Skeletal muscle tissue (tissue), 3 donors: ENCODE measurements at regions not wholly inside any gene's neighbourhood (a gene's known extent, or its start where the extent isn't known, plus 50 kb on each side); places are given as distances from the start of the nearest gene placed in this dataset.

Experiments used
- H3K27ac ChIP-seq: one replicate; pipeline ENCODE4 v1.7.0; 2013; ENCODE audit warnings: mild to moderate bottlenecking, low read depth, low read length, inconsistent platforms
- H3K27me3 ChIP-seq, 3 donors: one replicate each; pipeline ENCODE4 v1.7.0; 2013; ENCODE audit warnings: low read length in 3 of 3; ENCODE audit not compliant: control insufficient read depth in 3 of 3, insufficient read depth in 3 of 3
- H3K36me3 ChIP-seq, 3 donors: one replicate each; pipeline ENCODE4 v1.7.0; 2013; ENCODE audit warnings: low read length in 3 of 3; ENCODE audit not compliant: control insufficient read depth in 3 of 3, insufficient read depth in 3 of 3
- H3K4me1 ChIP-seq, 3 donors: one replicate each; pipeline ENCODE4 v1.7.0; 2013; ENCODE audit warnings: low read length in 3 of 3, mild to moderate bottlenecking in 3 of 3; ENCODE audit not compliant: control insufficient read depth in 3 of 3, insufficient read depth in 3 of 3
- H3K4me3 ChIP-seq, 3 donors: one replicate each; pipeline ENCODE4 v1.7.0; 2013; ENCODE audit warnings: low read length in 3 of 3
- H3K9ac ChIP-seq, 3 donors: one replicate each; pipeline ENCODE4 v1.7.0; 2013; ENCODE audit warnings: low read length in 3 of 3, mild to moderate bottlenecking in 3 of 3, moderate library complexity in 2 of 3, low read depth in 1 of 3
- H3K9me3 ChIP-seq, 3 donors: one replicate each; pipeline ENCODE4 v1.7.0; 2013; ENCODE audit warnings: low read length in 3 of 3; ENCODE audit not compliant: control insufficient read depth in 3 of 3
- donor health status: Osteomylitis.

DNA sequence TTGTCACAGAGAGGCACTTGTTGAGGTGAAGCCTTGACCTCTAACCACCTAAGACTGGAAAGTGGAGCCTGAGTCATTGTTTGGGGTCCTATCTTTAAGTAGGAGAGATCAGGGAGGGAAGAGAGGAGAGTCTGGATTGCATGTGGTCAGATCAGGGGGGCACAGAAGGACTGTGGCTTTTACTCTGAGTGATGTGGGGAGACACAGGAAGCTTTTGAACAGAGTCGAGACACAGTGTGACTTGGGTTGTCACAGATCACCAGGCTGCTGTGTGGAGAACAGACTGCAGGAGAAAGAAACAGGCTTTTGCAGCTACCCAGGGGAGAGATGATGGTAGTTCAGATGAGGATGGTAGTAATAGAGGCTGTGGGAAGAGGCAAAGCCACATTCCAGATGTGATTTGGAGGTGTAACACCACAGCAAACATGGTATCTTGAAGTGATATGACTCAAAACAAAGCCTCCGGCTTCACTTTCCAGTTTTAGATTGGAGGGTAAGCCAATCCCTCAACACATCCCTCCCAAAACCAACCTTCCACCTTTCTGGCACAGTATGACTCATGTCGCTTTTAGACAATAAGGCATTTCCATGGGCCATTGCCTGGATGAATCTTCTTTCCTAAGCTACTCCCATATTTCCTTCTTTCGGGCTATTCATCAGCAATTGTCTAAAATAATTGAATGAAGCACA is 125.8 kb upstream of the SLC44A3 start:
- Histone ChIP-seq H3K4me3 (no peak overlapping the region), H3K9me3 (peaks cover 0 to 2% (median 2%) of the 10 kb centered on the region in 3 donors), H3K4me1 (no peaks in the 10 kb centered on the region)

DNA sequence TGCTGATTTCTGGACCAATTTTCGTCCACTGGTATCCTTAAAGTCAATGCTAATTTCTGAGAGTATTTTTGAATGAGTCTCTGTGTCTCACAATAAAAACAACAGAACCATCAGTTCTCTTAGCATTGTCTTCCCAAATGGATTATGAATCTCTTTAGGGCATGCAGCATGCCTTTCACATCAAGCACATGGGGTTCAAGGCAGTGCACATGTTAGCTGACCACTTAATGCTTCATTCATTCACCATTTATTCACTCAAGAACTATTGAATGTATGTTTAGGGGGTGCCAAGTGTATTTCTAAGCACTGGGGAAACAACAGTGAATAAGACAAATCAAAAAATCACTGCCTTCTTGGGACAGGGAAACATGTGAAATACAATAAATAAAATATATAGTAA is 126.7 kb upstream of the SLC44A3 start:
- Histone ChIP-seq H3K9ac (no peak overlapping the region), H3K9me3 (peaks cover 0 to 2% (median 2%) of the 10 kb centered on the region in 3 donors), H3K4me3 (no peak overlapping the region), H3K27ac (no peak overlapping the region), H3K27me3 (no peaks in the 10 kb centered on the region), H3K36me3 (no peaks in the 10 kb centered on the region), H3K4me1 (peaks cover 0 to 2% (median 0%) of the 10 kb centered on the region in 3 donors)

More for the DNA sequence above, 125.8 kb upstream of the SLC44A3 start:
- Histone ChIP-seq H3K27me3 (no peaks in the 10 kb centered on the region), H3K27ac (no peak overlapping the region), H3K9ac (no peak overlapping the region), H3K36me3 (no peaks in the 10 kb centered on the region)

DNA sequence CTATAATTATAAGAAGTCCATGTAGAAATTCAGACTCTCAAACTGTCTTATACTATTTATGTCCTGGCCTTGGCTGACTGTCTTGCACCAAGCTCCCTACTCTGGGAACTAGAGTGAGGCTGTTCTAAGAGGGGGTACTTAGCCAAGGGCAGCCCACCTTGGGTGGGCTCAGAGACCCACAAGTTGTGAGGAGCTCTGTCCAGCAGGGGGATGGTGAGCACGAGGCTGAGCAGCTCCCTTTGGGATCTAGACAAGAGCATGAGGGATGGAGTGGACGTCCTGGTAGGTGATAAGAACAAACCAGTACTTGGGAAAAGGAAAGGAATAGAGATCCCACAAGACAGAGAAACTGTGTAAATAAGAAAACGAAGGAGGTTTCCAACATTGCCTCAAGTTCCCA is 127.1 kb upstream of the SLC44A3 start:
- H3K4me3 ChIP-seq, result no peak overlapping the region
- H3K27ac ChIP-seq, result no peak overlapping the region
- H3K27me3 ChIP-seq, result no peaks in the 10 kb centered on the region
- no peaks in the 10 kb centered on the region for H3K36me3 ChIP-seq
- H3K9me3 ChIP-seq, result peaks cover 0 to 2% (median 2%) of the 10 kb centered on the region in 3 donors
- H3K9ac ChIP-seq, result no peak overlapping the region
- peaks cover 0 to 2% (median 0%) of the 10 kb centered on the region in 3 donors for H3K4me1 ChIP-seq

DNA sequence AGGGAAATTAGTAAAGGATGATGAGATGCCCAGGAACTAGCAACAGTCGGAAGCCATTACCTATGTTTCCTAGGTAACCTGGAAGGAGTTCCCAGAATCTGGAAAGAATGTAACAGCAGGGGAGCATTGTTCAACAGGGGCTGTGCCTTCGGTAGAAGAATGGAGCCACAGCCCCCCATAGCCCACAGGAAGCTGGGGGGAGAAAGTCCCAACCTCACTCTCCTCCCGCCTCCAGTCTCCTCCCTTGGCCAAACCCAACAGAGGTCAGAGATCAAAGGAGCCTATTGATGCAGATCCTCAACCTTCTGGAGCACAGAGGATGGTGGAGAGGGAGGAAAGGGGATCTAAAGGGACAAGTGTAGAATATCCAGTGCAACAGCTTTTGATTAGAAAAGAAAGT is 131.5 kb upstream of the SLC44A3 start:
- no peaks in the 10 kb centered on the region for H3K27me3 ChIP-seq
- peaks cover 0 to 2% (median 0%) of the 10 kb centered on the region in 3 donors for H3K9me3 ChIP-seq
- H3K9ac ChIP-seq, result no peak overlapping the region
- H3K4me3 ChIP-seq, result no peak overlapping the region
- H3K27ac ChIP-seq, result no peak overlapping the region
- H3K36me3 ChIP-seq, result no peaks in the 10 kb centered on the region
- H3K4me1 ChIP-seq, result peaks cover 0 to 2% (median 0%) of the 10 kb centered on the region in 3 donors

DNA sequence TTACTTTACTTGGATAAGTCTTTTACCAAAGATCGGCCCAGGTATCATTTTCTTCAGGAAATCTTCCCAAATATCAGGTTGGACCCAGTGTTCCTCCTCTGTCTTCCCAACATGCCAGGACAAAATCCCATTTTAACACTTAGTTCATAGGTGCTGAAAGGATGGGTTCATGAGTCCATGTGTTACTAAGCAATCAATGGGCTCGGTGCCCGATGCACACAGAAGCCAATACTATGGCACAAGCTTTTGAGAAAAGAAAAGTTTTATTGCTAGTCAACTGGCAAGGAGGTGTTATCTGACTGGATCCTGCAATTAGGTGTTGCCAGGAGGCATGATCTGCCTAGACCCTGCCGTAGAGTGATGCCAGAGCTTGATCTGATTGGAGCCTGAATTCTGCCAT is 133.3 kb upstream of the SLC44A3 start:
- H3K27ac ChIP-seq, result no peak overlapping the region
- no peaks in the 10 kb centered on the region for H3K27me3 ChIP-seq
- H3K36me3 ChIP-seq, result no peaks in the 10 kb centered on the region
- peaks cover 0 to 2% (median 0%) of the 10 kb centered on the region in 3 donors for H3K9me3 ChIP-seq
- no peak overlapping the region for H3K9ac ChIP-seq
- H3K4me3 ChIP-seq, result no peak overlapping the region
- H3K4me1 ChIP-seq, result peaks cover 0 to 2% (median 0%) of the 10 kb centered on the region in 3 donors

DNA sequence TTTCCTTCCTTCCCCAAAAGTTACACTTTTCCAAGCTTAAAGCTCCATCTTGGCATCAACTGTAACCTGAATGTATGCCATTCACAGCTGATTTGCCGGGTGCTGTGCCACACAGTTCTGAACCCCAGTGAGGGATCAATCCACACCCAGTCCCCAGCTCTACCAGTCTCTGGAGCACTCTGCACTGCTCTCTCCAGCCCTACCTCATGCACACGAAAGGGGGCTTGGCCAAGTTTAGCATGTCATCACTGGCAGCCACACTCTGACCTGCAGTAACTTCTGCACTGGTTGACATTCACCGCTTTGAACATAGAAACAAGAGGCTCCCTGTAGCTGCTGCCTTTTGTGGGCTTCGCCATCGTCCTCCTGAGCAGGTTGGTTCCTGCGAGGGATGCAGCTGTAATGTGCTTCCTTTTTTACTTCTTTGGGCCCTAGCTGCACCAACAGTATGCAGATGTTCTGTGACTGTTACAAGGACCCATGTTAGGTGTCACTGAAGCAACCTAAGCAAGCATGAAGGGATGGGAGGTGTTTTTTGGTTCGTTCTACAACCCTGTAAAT is 135.4 kb upstream of the SLC44A3 start:
- Histone ChIP-seq H3K4me3 (no peak overlapping the region), H3K27ac (no peak overlapping the region), H3K9me3 (peaks cover 0 to 2% (median 0%) of the 10 kb centered on the region in 3 donors), H3K27me3 (peaks cover 0 to 3% (median 0%) of the 10 kb centered on the region in 3 donors), H3K4me1 (peaks cover 0 to 2% (median 0%) of the 10 kb centered on the region in 3 donors), H3K36me3 (no peaks in the 10 kb centered on the region), H3K9ac (no peak overlapping the region)

DNA sequence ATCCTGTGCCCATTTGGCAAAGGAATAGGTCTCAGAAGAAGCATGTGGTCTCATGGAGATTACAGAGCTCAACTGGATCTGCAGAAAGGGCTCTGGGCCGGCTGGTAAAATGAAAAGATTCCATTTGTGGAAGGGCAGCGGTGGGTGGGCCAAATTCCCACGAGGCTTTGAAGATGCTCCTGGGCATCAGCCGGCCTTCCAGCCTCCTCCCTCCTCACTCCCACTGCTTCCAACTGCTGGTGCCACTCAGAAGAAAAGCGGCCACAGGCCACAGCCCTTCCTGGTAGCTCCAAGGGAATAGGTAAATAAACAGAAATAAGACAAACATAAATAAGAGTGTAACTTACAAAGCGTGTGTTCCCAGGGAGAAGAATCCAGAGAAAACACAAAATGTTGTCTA is 136.3 kb upstream of the SLC44A3 start:
- no peak overlapping the region for H3K9ac ChIP-seq
- no peak overlapping the region for H3K27ac ChIP-seq
- H3K4me1 ChIP-seq, result peaks cover 0 to 2% (median 1%) of the 10 kb centered on the region in 3 donors
- H3K9me3 ChIP-seq, result peaks cover 0 to 2% (median 0%) of the 10 kb centered on the region in 3 donors
- H3K4me3 ChIP-seq, result no peak overlapping the region
- no peaks in the 10 kb centered on the region for H3K36me3 ChIP-seq
- H3K27me3 ChIP-seq, result peaks cover 0 to 5% (median 0%) of the 10 kb centered on the region in 3 donors

DNA sequence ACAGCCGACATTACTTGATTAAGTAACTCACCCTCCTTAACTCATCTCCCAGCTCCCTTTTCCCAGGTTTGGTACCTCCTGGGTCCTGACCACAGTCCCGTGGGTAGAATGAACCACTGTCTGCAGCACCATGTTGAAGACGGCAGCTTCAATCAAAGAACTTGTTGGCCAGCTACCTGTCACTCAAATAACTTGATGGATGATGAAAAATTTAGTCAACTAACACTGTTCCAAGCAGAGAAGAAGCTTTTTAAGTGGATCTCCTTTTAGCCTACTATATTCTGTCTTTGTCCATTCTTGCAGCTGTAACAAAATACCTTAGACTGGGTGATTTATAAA is 138.4 kb upstream of the F3 start:
- no peak overlapping the region for H3K27ac ChIP-seq

DNA sequence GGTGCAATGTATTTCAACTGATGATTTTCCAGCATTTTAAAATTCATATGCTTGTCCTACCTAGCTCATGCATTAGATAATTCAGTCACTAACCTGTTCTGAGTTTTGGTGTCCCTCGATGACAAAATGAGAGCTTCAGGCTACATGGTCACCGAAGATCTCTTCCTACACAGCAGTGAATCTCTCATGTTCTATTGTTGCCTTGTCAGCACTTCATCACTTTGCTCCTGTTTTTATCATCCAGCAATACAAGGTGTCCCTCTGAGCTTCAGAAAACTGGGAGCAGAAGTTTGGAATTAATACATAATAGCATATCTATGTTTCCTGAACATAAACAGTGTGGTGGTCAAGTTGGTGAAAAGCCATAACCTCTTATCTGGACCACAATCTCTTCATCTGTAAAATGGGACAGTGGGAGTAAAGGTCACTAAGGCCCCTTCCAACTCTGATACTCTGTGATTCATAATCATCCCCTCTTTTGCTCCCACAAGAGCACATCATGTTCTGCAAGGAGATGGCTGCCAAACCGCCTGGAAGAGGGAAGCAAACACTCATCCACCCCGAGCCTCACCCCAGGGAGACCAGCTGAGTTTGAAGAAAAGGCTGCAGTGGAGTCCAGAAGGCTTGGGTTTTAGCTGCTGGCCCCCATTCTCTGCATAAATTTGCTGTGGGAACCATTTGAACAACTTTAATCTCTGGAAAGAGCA is 137.9 kb upstream of the F3 start:
- Histone ChIP-seq H3K27ac (no peak overlapping the region), H3K4me3 (no peak overlapping the region)

More for the DNA sequence above, 138.4 kb upstream of the F3 start:
- no peak overlapping the region for H3K9ac ChIP-seq
- no peak overlapping the region for H3K4me3 ChIP-seq
- H3K9me3 ChIP-seq, result no peaks in the 10 kb centered on the region
- no peaks in the 10 kb centered on the region for H3K36me3 ChIP-seq
- peaks cover 0 to 5% (median 2%) of the 10 kb centered on the region in 3 donors for H3K4me1 ChIP-seq
- H3K27me3 ChIP-seq, result peaks cover 0 to 5% (median 0%) of the 10 kb centered on the region in 3 donors

More for the DNA sequence above, 137.9 kb upstream of the F3 start:
- Histone ChIP-seq H3K4me1 (peaks cover 0 to 5% (median 2%) of the 10 kb centered on the region in 3 donors), H3K27me3 (peaks cover 0 to 5% (median 0%) of the 10 kb centered on the region in 3 donors), H3K9ac (no peak overlapping the region), H3K9me3 (no peaks in the 10 kb centered on the region), H3K36me3 (no peaks in the 10 kb centered on the region)
